ENCODE measurements at regions not wholly inside any gene's neighbourhood (a gene's known extent, or its start where the extent isn't known, plus 50 kb on each side); places are given as distances from the start of the nearest gene placed in this dataset.
A peak's percentile ranks its signal among the peaks of the same experiment; 100 is the strongest.

- Histone ChIP-seq H3K27me3 (ENCODE audit: control insufficient read depth, insufficient read depth, low read length) (no peaks in the 10 kb centered on the region), H3K27ac (ENCODE audit: low read length) (no peak overlapping the region), H3K36me3 (ENCODE audit: control insufficient read depth, insufficient read depth, low read length) (no peaks in the 10 kb centered on the region), H3K4me1 (ENCODE audit: control insufficient read depth, insufficient read depth, low read length) (peaks cover 16% of the 10 kb centered on the region), H3K4me3 (ENCODE audit: low read length) (no peak overlapping the region), H3K9me3 (ENCODE audit: control insufficient read depth, low read depth, low read length) (no peaks in the 10 kb centered on the region)
- no CpG with 5 or more reads among the region's 4 CpGs for WGBS (ENCODE audit: insufficient coverage, low lambda C conversion rate)
- no peak for DNase-seq
These were observed 179.4 kb upstream of the CASK start for GRCh38 chrX:42102586-42103282.

GRCh38 chrX:42098900-42099299, 175.5 kb upstream of the CASK start:
- no peak overlapping the region for H3K4me3 ChIP-seq (ENCODE audit: low read length)
- no peaks in the 10 kb centered on the region for H3K27me3 ChIP-seq (ENCODE audit: control insufficient read depth, insufficient read depth, low read length)
- no CpG with 5 or more reads among the region's 11 CpGs for WGBS (ENCODE audit: insufficient coverage, low lambda C conversion rate)
- peaks cover 7% of the 10 kb centered on the region for H3K4me1 ChIP-seq (ENCODE audit: control insufficient read depth, insufficient read depth, low read length)
- no peak for DNase-seq
- H3K36me3 ChIP-seq (ENCODE audit: control insufficient read depth, insufficient read depth, low read length) = no peaks in the 10 kb centered on the region
- no peaks in the 10 kb centered on the region for H3K9me3 ChIP-seq (ENCODE audit: control insufficient read depth, low read depth, low read length)
- no peak overlapping the region for H3K27ac ChIP-seq (ENCODE audit: low read length)

DNA sequence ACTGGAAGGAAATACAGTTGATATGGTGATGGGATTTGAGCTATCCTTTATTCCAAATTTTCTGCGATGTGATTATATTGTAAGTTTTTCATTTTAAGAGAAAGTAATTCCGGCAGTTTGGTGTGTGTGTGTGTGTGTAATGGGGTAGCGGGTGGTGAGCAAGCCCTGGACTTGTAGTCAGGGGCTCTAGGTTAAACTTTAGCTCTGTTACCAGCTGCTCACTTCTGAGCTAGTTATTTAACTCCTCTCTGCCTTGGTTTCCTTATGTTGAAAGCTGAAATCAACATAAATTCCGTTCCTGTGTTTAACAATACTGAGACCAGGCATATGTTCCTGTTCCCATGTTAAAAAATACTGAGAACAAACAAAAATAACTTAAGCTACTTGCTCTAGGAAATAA, 174.1 kb upstream of the CASK start:
- no peaks in the 10 kb centered on the region for H3K27me3 ChIP-seq (ENCODE audit: control insufficient read depth, insufficient read depth, low read length)
- no peak overlapping the region for H3K27ac ChIP-seq (ENCODE audit: low read length)
- no CpG with 5 or more reads among the region's 4 CpGs for WGBS (ENCODE audit: insufficient coverage, low lambda C conversion rate)
- DNase-seq = no peak
- H3K9me3 ChIP-seq (ENCODE audit: control insufficient read depth, low read depth, low read length) = no peaks in the 10 kb centered on the region
- H3K4me1 ChIP-seq (ENCODE audit: control insufficient read depth, insufficient read depth, low read length) = peaks cover 12% of the 10 kb centered on the region
- no peaks in the 10 kb centered on the region for H3K36me3 ChIP-seq (ENCODE audit: control insufficient read depth, insufficient read depth, low read length)
- no peak overlapping the region for H3K4me3 ChIP-seq (ENCODE audit: low read length)

- Histone ChIP-seq H3K27me3 (ENCODE audit: control insufficient read depth, insufficient read depth, low read length) (no peaks in the 10 kb centered on the region), H3K4me3 (ENCODE audit: low read length) (no peak overlapping the region), H3K27ac (ENCODE audit: low read length) (peak overlapping the region; percentile 91), H3K36me3 (ENCODE audit: control insufficient read depth, insufficient read depth, low read length) (no peaks in the 10 kb centered on the region), H3K9me3 (ENCODE audit: control insufficient read depth, low read depth, low read length) (no peaks in the 10 kb centered on the region), H3K4me1 (ENCODE audit: control insufficient read depth, insufficient read depth, low read length) (peaks cover 12% of the 10 kb centered on the region)
- peak; percentile 60 to 61 for DNase-seq
- WGBS (ENCODE audit: insufficient coverage, low lambda C conversion rate) = no CpG with 5 or more reads among the region's 9 CpGs
These were observed 173.0 kb upstream of the CASK start for GRCh38 chrX:42096265-42096920.

GRCh38 chrX:42094218-42094617, 170.9 kb upstream of the CASK start:
- Histone ChIP-seq H3K36me3 (ENCODE audit: control insufficient read depth, insufficient read depth, low read length) (no peaks in the 10 kb centered on the region), H3K27ac (ENCODE audit: low read length) (peak overlapping the region; percentile 91), H3K9me3 (ENCODE audit: control insufficient read depth, low read depth, low read length) (no peaks in the 10 kb centered on the region), H3K4me1 (ENCODE audit: control insufficient read depth, insufficient read depth, low read length) (peaks cover 12% of the 10 kb centered on the region), H3K27me3 (ENCODE audit: control insufficient read depth, insufficient read depth, low read length) (no peaks in the 10 kb centered on the region), H3K4me3 (ENCODE audit: low read length) (peak overlapping the region; percentile 6)
- DNase-seq = peak; percentile 31 to 67
- no CpG with 5 or more reads among the region's 5 CpGs for WGBS (ENCODE audit: insufficient coverage, low lambda C conversion rate)

- Histone ChIP-seq H3K36me3 (ENCODE audit: control insufficient read depth, insufficient read depth, low read length) (no peaks in the 10 kb centered on the region), H3K27ac (ENCODE audit: low read length) (peak overlapping the region; percentile 91), H3K4me3 (ENCODE audit: low read length) (peak overlapping the region; percentile 6)
These were observed 170.4 kb upstream of the CASK start for GRCh38 chrX:42093756-42094155.

DNA sequence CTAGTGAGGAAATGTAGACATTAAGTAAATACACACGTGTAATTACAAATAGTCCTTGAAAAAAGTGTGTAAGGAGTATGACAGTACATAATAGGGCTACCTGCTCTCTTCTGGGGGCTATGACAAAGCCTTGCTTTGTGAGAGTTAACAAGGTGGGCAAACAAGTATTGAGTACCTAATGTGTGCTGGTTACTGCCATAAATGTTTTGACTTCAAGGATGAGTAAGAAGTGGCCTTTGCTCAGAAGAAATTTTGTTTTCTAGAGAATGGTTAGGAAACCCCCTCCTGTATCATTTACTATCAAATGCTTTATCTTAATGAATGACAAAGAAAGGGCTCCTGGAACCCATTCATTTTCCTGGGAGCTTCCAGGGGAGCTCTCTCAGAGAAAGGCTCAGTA, 167.0 kb upstream of the CASK start:
- WGBS (ENCODE audit: insufficient coverage, low lambda C conversion rate) = no CpG with 5 or more reads among the region's 1 CpG
- Histone ChIP-seq H3K4me3 (ENCODE audit: low read length) (no peak overlapping the region), H3K36me3 (ENCODE audit: control insufficient read depth, insufficient read depth, low read length) (no peaks in the 10 kb centered on the region), H3K27me3 (ENCODE audit: control insufficient read depth, insufficient read depth, low read length) (no peaks in the 10 kb centered on the region), H3K27ac (ENCODE audit: low read length) (no peak overlapping the region), H3K9me3 (ENCODE audit: control insufficient read depth, low read depth, low read length) (no peaks in the 10 kb centered on the region), H3K4me1 (ENCODE audit: control insufficient read depth, insufficient read depth, low read length) (peaks cover 12% of the 10 kb centered on the region)
- DNase-seq = no peak

More at GRCh38 chrX:42093756-42094155, 170.4 kb upstream of the CASK start:
- peaks cover 12% of the 10 kb centered on the region for H3K4me1 ChIP-seq (ENCODE audit: control insufficient read depth, insufficient read depth, low read length)
- no peaks in the 10 kb centered on the region for H3K27me3 ChIP-seq (ENCODE audit: control insufficient read depth, insufficient read depth, low read length)
- WGBS (ENCODE audit: insufficient coverage, low lambda C conversion rate) = no CpG with 5 or more reads among the region's 6 CpGs
- H3K9me3 ChIP-seq (ENCODE audit: control insufficient read depth, low read depth, low read length) = no peaks in the 10 kb centered on the region
- peak in 1 of 2 donors; percentile 59 for DNase-seq

DNA sequence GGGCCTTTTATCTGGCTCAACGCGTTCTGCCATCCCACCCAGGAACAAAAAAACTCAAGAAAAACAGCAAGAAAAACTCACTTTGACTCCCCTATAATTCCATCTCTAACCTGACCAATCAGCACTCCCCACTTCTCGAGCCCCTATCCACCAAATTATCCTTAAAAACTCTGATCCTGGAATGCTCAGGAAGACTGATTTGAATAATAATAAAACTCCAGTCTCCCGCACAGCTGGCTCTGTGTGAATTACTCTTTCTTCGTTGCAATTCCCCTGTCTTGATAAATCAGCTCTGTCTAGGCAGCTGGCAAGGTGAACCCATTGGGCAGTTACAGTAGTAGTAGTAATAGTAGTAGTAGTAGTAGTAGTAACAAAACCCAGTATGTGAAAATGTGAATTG, 165.7 kb upstream of the CASK start:
- no peaks in the 10 kb centered on the region for H3K36me3 ChIP-seq (ENCODE audit: control insufficient read depth, insufficient read depth, low read length)
- no peaks in the 10 kb centered on the region for H3K27me3 ChIP-seq (ENCODE audit: control insufficient read depth, insufficient read depth, low read length)
- no CpG with 5 or more reads among the region's 5 CpGs for WGBS (ENCODE audit: insufficient coverage, low lambda C conversion rate)
- H3K4me1 ChIP-seq (ENCODE audit: control insufficient read depth, insufficient read depth, low read length) = peaks cover 7% of the 10 kb centered on the region
- no peak for DNase-seq
- no peak overlapping the region for H3K27ac ChIP-seq (ENCODE audit: low read length)
- no peaks in the 10 kb centered on the region for H3K9me3 ChIP-seq (ENCODE audit: control insufficient read depth, low read depth, low read length)
- H3K4me3 ChIP-seq (ENCODE audit: low read length) = no peak overlapping the region

GRCh38 chrX:42087960-42088359, 164.6 kb upstream of the CASK start:
- no peaks in the 10 kb centered on the region for H3K27me3 ChIP-seq (ENCODE audit: control insufficient read depth, insufficient read depth, low read length)
- no peaks in the 10 kb centered on the region for H3K4me1 ChIP-seq (ENCODE audit: control insufficient read depth, insufficient read depth, low read length)
- H3K27ac ChIP-seq (ENCODE audit: low read length) = no peak overlapping the region
- DNase-seq = no peak
- H3K36me3 ChIP-seq (ENCODE audit: control insufficient read depth, insufficient read depth, low read length) = no peaks in the 10 kb centered on the region
- H3K4me3 ChIP-seq (ENCODE audit: low read length) = no peak overlapping the region
- H3K9me3 ChIP-seq (ENCODE audit: control insufficient read depth, low read depth, low read length) = no peaks in the 10 kb centered on the region

DNA sequence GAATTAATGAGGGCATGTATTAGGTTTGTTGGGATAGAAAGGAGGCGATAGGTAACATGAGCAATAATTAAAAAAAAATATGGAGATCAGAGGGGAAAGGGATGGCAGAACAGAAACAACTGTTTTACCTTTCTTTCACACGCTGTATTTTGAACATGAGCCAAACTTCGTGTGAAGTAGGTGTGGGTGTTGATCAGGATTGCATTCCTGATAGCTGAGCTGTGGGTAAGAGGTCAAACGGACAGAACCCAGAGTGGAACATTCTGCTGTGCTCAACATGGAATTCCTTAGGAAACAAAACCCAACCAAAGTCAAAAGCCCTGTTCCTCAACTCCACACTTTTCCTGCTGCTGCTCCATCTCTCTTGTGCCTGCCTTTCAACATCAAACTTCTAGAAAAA, 162.5 kb upstream of the CASK start:
- WGBS (ENCODE audit: insufficient coverage, low lambda C conversion rate) = 40% methylated on average over 1 of the region's 4 CpGs
- H3K27ac ChIP-seq (ENCODE audit: low read length) = no peak overlapping the region
- H3K9me3 ChIP-seq (ENCODE audit: control insufficient read depth, low read depth, low read length) = no peaks in the 10 kb centered on the region

DNA sequence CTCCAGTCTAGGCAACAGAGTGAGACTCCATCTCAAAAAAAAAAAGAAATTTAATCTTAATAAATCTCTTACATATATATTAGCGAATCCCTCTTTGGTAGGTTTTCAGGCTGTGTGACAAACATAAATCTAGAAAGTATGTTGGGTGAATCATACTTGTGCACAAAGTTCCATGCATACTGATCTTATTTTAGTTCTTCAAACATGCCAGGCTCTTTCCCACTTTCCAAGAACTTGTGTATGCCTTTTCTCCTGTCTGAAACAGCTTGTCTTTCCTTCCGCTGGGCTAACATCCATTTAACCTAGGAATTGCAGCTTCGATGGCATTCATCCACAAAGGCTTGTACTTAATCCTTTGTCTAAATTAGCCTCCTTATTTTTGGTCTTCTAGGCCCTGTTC, 156.6 kb upstream of the CASK start:
- no peaks in the 10 kb centered on the region for H3K9me3 ChIP-seq (ENCODE audit: control insufficient read depth, low read depth, low read length)
- H3K4me1 ChIP-seq (ENCODE audit: control insufficient read depth, insufficient read depth, low read length) = no peaks in the 10 kb centered on the region
- H3K27ac ChIP-seq (ENCODE audit: low read length) = no peak overlapping the region
- H3K36me3 ChIP-seq (ENCODE audit: control insufficient read depth, insufficient read depth, low read length) = no peaks in the 10 kb centered on the region
- no peak overlapping the region for H3K4me3 ChIP-seq (ENCODE audit: low read length)
- 85% methylated on average over 2 of the region's 3 CpGs for WGBS (ENCODE audit: insufficient coverage, low lambda C conversion rate)
- no peak for DNase-seq
- H3K27me3 ChIP-seq (ENCODE audit: control insufficient read depth, insufficient read depth, low read length) = no peaks in the 10 kb centered on the region

More for the DNA sequence above, 162.5 kb upstream of the CASK start:
- Histone ChIP-seq H3K4me3 (ENCODE audit: low read length) (no peak overlapping the region), H3K4me1 (ENCODE audit: control insufficient read depth, insufficient read depth, low read length) (no peaks in the 10 kb centered on the region), H3K27me3 (ENCODE audit: control insufficient read depth, insufficient read depth, low read length) (no peaks in the 10 kb centered on the region), H3K36me3 (ENCODE audit: control insufficient read depth, insufficient read depth, low read length) (no peaks in the 10 kb centered on the region)
- DNase-seq = no peak

Data from large intestine (tissue), 3 donors.